SK-N-SH (cell line): ENCODE measurements at regions not wholly inside any gene's neighbourhood (a gene's known extent, or its start where the extent isn't known, plus 50 kb on each side); places are given as distances from the start of the nearest gene placed in this dataset.

Source experiments
- ELF1 ChIP-seq: IDR thresholded peaks from 2 replicates; pipeline ENCODE4 v1.4.0; 2012
- EP300 ChIP-seq, 2 experiments: IDR thresholded peaks; 2 replicates each; pipeline versions ENCODE4 v1.4.0 to v1.6.1; 2012; ENCODE audit warnings: borderline replicate concordance in 1 of 2, low read depth in 1 of 2, low read length in 1 of 2
- JUND ChIP-seq: IDR thresholded peaks from 2 replicates; pipeline ENCODE4 v1.4.0; 2012
- POLR2AphosphoS5 ChIP-seq: IDR thresholded peaks from 2 replicates; pipeline ENCODE4 v1.6.1; 2012; ENCODE audit warnings: low read depth, low read length
- RFX5 ChIP-seq: IDR thresholded peaks from 2 replicates; pipeline ENCODE4 v1.6.1; 2012; ENCODE audit warnings: mild to moderate bottlenecking, improper control_type of control experiment, low read length
- RXRA ChIP-seq: IDR thresholded peaks from 2 replicates; pipeline ENCODE4 v1.4.0; 2012; ENCODE audit warnings: low read depth, mild to moderate bottlenecking, borderline replicate concordance
- USF2 ChIP-seq: fragments of 150-350 bp; IDR thresholded peaks from 2 replicates; pipeline ENCODE4 v1.6.1; 2017; ENCODE audit warnings: antibody characterized with exemption, low read length, low read depth, borderline replicate concordance

DNA sequence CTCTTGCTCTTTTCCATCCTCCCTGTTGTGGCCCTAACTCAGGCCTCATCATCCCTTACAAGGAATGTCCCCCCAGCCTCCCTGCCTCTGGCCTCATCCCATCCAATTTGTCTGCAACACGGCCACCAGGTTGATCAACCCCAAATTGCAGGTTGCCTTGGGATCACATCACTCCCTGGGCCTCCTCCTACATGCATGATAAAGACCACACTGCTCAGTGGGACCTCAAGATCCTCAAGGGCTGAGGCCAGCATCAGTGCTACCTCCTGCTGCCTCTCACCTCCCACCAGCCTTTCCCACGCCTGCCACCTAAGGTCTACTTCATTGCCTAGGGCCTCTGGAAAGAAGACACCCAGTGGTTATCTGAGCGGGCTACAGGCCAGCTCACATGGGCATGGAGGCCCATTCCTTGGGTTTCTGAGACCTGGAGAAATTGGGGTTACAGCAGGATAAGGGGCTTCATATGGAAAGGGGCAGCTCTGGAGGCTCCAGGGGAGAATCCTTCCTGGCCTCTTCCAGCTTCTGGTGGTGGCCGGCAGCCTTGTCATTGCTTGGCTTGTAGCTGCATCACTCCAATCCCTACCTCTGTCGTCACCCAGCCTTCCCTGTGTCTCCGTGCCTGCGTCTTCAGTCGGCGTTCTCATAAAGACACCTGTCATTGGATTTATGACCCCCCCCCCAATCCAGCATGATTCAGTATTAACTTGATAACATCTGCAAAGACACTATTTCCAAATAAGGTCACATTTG is 60.5 kb downstream of the KLHDC7A start:
- no peak for TF ChIP-seq RFX5
- no peak for TF ChIP-seq POLR2AphosphoS5
- no peak for TF ChIP-seq EP300 (IDR thresholded peaks at IDR 0.05; ENCODE audit: borderline replicate concordance in 1 of 2, low read depth in 1 of 2, low read length in 1 of 2)
- TF ChIP-seq ELF1 = no peak
- TF ChIP-seq RXRA = no peak
- no peak for TF ChIP-seq JUND
- TF ChIP-seq USF2 = no peak
